HCT116 (cell line): ENCODE measurements at regions not wholly inside any gene's neighbourhood (a gene's known extent, or its start where the extent isn't known, plus 50 kb on each side); places are given as distances from the start of the nearest gene placed in this dataset.

Experiments used
- ATAC-seq: fragments of 200-7000 bp; cut with Tn5 transposase; 2 replicates; pipeline ENCODE4 v1.9.1; 2020; ENCODE audit warnings: mild to moderate bottlenecking, moderate library complexity
- BruUV-seq: library from RNA; stranded (reverse); fragments of 400-500 nt; replicated peaks from 2 replicates; lab custom pipeline; 2021; lab: Mats Ljungman, UMichigan
- CTCF ChIA-PET: fragments of 300-600 bp; sonication (Branson Sonifier 250); formaldehyde crosslinking; loops from one replicate; lab custom pipeline; 2021; ENCODE audit warnings: antibody characterized with exemption; lab: Charles Lee
- POLR2A ChIA-PET: fragments of 300-600, 350-600 bp; sonication (Branson Sonifier 250); formaldehyde crosslinking; loops from one replicate; lab custom pipeline; 2021; ENCODE audit warnings: antibody characterized with exemption; lab: Charles Lee
- RAD21 ChIA-PET, 2 experiments: fragments of 300-600 bp; sonication (Branson Sonifier 250); formaldehyde crosslinking; loops; one replicate each; lab custom pipeline; 2023; ENCODE audit warnings: low total read pairs in 2 of 2; ENCODE audit not compliant: uncharacterized antibody in 2 of 2, unreplicated experiment in 2 of 2, low non-redundant PET in 1 of 2; lab: Charles Lee
- DNase-seq: peaks from one replicate; pipeline ENCODE4 v3.0.0-alpha.2; 2010; ENCODE audit warnings: low read depth, low spot score
- H2AFZ ChIP-seq: fragments of 200-600 bp; shearing (Covaris generic), sonication (generic); 2 replicates; pipeline ENCODE4 v1.6.1; 2017; ENCODE audit warnings: low read depth, mixed run types, mixed read lengths, antibody characterized with exemption, low read length; ENCODE audit not compliant: poor library complexity, severe bottlenecking
- H3K27ac ChIP-seq: 2 replicates; pipeline ENCODE4 v1.5.1; 2012; ENCODE audit warnings: low read depth, low read length
- H3K27me3 ChIP-seq: fragments of 200-600 bp; sonication (generic); 2 replicates; pipeline ENCODE4 v1.6.1; 2016; ENCODE audit warnings: mixed run types, low read length, mixed read lengths; ENCODE audit not compliant: insufficient read depth
- H3K36me3 ChIP-seq, 2 experiments: fragments of 200-500 bp in 1 of 2; fragments of 200-600 bp in 1 of 2; sonication (Bioruptor generic) in 1 of 2; sonication (generic) in 1 of 2; 2 replicates each; pipeline versions ENCODE4 v1.5.1 to v1.6.1; 2014 to 2016; ENCODE audit warnings: low read length in 2 of 2, inconsistent platforms in 1 of 2, mixed read lengths in 1 of 2, mixed run types in 1 of 2; ENCODE audit not compliant: insufficient read depth in 2 of 2, control insufficient read depth in 1 of 2
- H3K4me1 ChIP-seq, 2 experiments: fragments of 200-600 bp in 1 of 2; sonication (generic) in 1 of 2; 2 replicates each; pipeline versions ENCODE4 v1.5.1 to v1.6.1; 2012 to 2017; ENCODE audit warnings: low read length in 2 of 2, inconsistent platforms in 1 of 2, mild to moderate bottlenecking in 1 of 2, mixed read lengths in 1 of 2, mixed run types in 1 of 2, moderate library complexity in 1 of 2; ENCODE audit not compliant: insufficient read depth in 2 of 2, control insufficient read depth in 1 of 2
- H3K4me2 ChIP-seq: fragments of 200-600 bp; sonication (generic); 2 replicates; pipeline ENCODE4 v1.6.1; 2017; ENCODE audit warnings: mixed run types, low read length, mixed read lengths
- H3K4me3 ChIP-seq, 2 experiments: fragments of 200-600 bp in 1 of 2; sonication (generic) in 1 of 2; replicated peaks in 1 of 2; 2 replicates each; pipeline ENCODE4 v1.5.1; 2011 to 2016; ENCODE audit warnings: low read length in 2 of 2, control low read depth in 1 of 2, low read depth in 1 of 2, mild to moderate bottlenecking in 1 of 2, mixed read lengths in 1 of 2, mixed run types in 1 of 2
- H3K79me2 ChIP-seq: fragments of 200-600 bp; sonication (generic); 2 replicates; pipeline ENCODE4 v1.6.1; 2017; ENCODE audit warnings: mild to moderate bottlenecking, mixed run types, low read length, moderate library complexity, mixed read lengths; ENCODE audit not compliant: insufficient read depth
- H3K9ac ChIP-seq: fragments of 200-600 bp; sonication (generic); 2 replicates; pipeline ENCODE4 v1.6.1; 2016; ENCODE audit warnings: low read length, mixed read lengths
- H3K9me2 ChIP-seq: fragments of 200-600 bp; sonication (generic), shearing (Covaris generic); 2 replicates; pipeline ENCODE4 v1.6.1; 2017; ENCODE audit warnings: mixed run types, mild to moderate bottlenecking, moderate library complexity; ENCODE audit not compliant: insufficient read depth
- H3K9me3 ChIP-seq, 2 experiments: fragments of 200-500 bp in 1 of 2; fragments of 200-600 bp in 1 of 2; sonication (Bioruptor generic) in 1 of 2; sonication (generic) in 1 of 2; 2 replicates each; pipeline ENCODE4 v1.6.1; 2014 to 2017; ENCODE audit warnings: low read length in 2 of 2, mixed read lengths in 2 of 2, inconsistent platforms in 1 of 2, low read depth in 1 of 2, mild to moderate bottlenecking in 1 of 2, mixed run types in 1 of 2, moderate library complexity in 1 of 2; ENCODE audit not compliant: control insufficient read depth in 1 of 2, insufficient read depth in 1 of 2
- H4K20me1 ChIP-seq: fragments of 200-600 bp; sonication (generic), shearing (Covaris generic); 2 replicates; pipeline ENCODE4 v1.6.1; 2017; ENCODE audit warnings: mixed run types, mild to moderate bottlenecking, moderate library complexity; ENCODE audit not compliant: insufficient read depth
- CEBPB ChIP-seq: IDR thresholded peaks from 2 replicates; pipeline ENCODE4 v1.6.1; 2012; ENCODE audit warnings: low read depth
- EGR1 ChIP-seq: IDR thresholded peaks from 2 replicates; pipeline ENCODE4 v1.6.1; 2012; ENCODE audit warnings: low read depth
- ELF1 ChIP-seq: IDR thresholded peaks from 2 replicates; pipeline ENCODE4 v1.6.1; 2012; ENCODE audit warnings: low read depth, borderline replicate concordance
- EZH2 ChIP-seq: fragments of 200-600 bp; sonication (generic); IDR thresholded peaks from 2 replicates; pipeline ENCODE4 v1.6.1; 2017; ENCODE audit warnings: antibody characterized with exemption, mixed run types
- EZH2phosphoT487 ChIP-seq: fragments of 200-600 bp; IDR thresholded peaks from 2 replicates; pipeline ENCODE4 v1.6.1; 2018; ENCODE audit warnings: antibody characterized with exemption, borderline replicate concordance
- FOSL1 ChIP-seq: IDR thresholded peaks from 2 replicates; pipeline ENCODE4 v1.6.1; 2012; ENCODE audit warnings: low read depth
- SRF ChIP-seq: IDR thresholded peaks from 2 replicates; pipeline ENCODE4 v1.6.1; 2012; ENCODE audit warnings: low read depth
- TCF7L2 ChIP-seq: IDR thresholded peaks from 2 replicates; pipeline ENCODE4 v1.7.0; 2011; ENCODE audit warnings: borderline replicate concordance, inconsistent platforms; ENCODE audit not compliant: insufficient read depth, insufficient read length; ENCODE audit errors: extremely low read depth
- ZFX ChIP-seq: fragments of 450-650 bp; IDR thresholded peaks from 2 replicates; pipeline ENCODE4 v1.6.1; 2017
- ZNF274 ChIP-seq: fragments of 200-500 bp; sonication (Bioruptor generic); IDR thresholded peaks from 2 replicates; pipeline ENCODE4 v1.6.1; 2014; ENCODE audit warnings: mild to moderate bottlenecking, low read depth, low read length, inconsistent platforms
- intact Hi-C: fragments of 100-400 bp; cut with micrococcal nuclease; formaldehyde crosslinking; loops from 2 replicates; pipeline ENCODE4 v1.10.0; 2022
- TF ChIP-seq, protein P1 (sequence below): IDR thresholded peaks from 2 replicates; pipeline ENCODE4 v1.6.1; 2012
- TF ChIP-seq, protein P2 (sequence below): IDR thresholded peaks from 2 replicates; pipeline ENCODE4 v1.6.1; 2012; ENCODE audit warnings: low read depth
- TF ChIP-seq, protein P3 (sequence below), 3 experiments: fragments of 200-600 bp in 1 of 3; sonication (generic) in 1 of 3; IDR thresholded peaks in 2 of 3; conservative IDR thresholded peaks in 1 of 3; 2 replicates each; pipeline ENCODE4 v1.5.1; 2012 to 2017; ENCODE audit warnings: low read depth in 2 of 3, low read length in 2 of 3, antibody characterized with exemption in 1 of 3, borderline replicate concordance in 1 of 3, control low read depth in 1 of 3, mild to moderate bottlenecking in 1 of 3, mixed read lengths in 1 of 3, mixed run types in 1 of 3, moderate library complexity in 1 of 3; ENCODE audit not compliant: insufficient read depth in 1 of 3
- TF ChIP-seq, protein P4 (sequence below): IDR thresholded peaks from 2 replicates; pipeline ENCODE4 v1.6.1; 2011; ENCODE audit warnings: mild to moderate bottlenecking, low read length, moderate library complexity; ENCODE audit not compliant: insufficient replicate concordance; ENCODE audit errors: extremely low read depth

DNA sequence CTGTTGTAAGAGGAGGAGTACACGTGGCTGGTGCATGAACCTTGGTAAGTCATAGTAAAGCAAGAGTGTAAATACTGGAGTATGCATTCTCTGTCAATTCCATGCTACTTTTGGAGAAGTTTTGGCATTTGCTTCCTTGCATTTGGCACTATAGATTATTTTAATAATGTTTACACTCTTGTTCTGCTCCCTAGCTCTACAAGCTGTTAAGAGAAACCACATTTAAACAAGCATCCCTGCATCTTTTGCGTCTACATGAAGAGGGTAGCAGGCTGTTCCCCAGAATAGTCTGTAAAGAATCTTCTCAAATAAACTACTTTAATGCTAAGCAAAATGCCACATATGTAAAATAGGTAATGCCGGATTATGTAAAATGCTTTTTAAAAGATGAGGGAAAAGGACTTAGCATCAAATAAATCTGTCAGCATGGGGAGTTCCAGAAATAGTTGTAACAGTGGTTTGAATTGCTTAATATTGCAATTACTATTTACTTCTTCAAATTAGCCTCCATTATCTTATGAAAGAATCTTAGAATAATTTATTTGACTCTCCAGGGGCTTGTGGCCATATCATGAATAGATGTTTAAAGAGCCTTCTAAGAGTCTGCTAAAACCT is 2127.3 kb upstream of the WWC1 start:
- ChIA-PET CTCF (no interaction called here), POLR2A (no interaction called here), RAD21 (no interaction called here)
- intact Hi-C loops, result no loop called here
- H3K27ac ChIP-seq, result no peak overlapping the region
- no TSS peak for BruUV-seq
- H3K4me2 ChIP-seq, result no peak overlapping the region
- no peak overlapping the region for H3K9ac ChIP-seq
- H4K20me1 ChIP-seq, result no peaks in the 10 kb centered on the region
- no peaks in the 10 kb centered on the region for H3K4me1 ChIP-seq
- DNase-seq, result no peak
- no peaks in the 10 kb centered on the region for H3K36me3 ChIP-seq
- no peak overlapping the region for H2AFZ ChIP-seq
- no peaks in the 10 kb centered on the region for H3K27me3 ChIP-seq
- H3K9me2 ChIP-seq, result no peaks in the 10 kb centered on the region
- no peak overlapping the region for H3K4me3 ChIP-seq
- TF ChIP-seq EZH2 (no peak), EZH2phosphoT487 (no peak), ZFX (no peak), ELF1 (no peak), TCF7L2 (no peak), ZNF274 (no peak), EGR1 (no peak), CEBPB (no peak), SRF (no peak), FOSL1 (no peak)
- TF ChIP-seq, protein P1, sequence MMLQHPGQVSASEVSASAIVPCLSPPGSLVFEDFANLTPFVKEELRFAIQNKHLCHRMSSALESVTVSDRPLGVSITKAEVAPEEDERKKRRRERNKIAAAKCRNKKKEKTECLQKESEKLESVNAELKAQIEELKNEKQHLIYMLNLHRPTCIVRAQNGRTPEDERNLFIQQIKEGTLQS, result no peak
- TF ChIP-seq, protein P2, sequence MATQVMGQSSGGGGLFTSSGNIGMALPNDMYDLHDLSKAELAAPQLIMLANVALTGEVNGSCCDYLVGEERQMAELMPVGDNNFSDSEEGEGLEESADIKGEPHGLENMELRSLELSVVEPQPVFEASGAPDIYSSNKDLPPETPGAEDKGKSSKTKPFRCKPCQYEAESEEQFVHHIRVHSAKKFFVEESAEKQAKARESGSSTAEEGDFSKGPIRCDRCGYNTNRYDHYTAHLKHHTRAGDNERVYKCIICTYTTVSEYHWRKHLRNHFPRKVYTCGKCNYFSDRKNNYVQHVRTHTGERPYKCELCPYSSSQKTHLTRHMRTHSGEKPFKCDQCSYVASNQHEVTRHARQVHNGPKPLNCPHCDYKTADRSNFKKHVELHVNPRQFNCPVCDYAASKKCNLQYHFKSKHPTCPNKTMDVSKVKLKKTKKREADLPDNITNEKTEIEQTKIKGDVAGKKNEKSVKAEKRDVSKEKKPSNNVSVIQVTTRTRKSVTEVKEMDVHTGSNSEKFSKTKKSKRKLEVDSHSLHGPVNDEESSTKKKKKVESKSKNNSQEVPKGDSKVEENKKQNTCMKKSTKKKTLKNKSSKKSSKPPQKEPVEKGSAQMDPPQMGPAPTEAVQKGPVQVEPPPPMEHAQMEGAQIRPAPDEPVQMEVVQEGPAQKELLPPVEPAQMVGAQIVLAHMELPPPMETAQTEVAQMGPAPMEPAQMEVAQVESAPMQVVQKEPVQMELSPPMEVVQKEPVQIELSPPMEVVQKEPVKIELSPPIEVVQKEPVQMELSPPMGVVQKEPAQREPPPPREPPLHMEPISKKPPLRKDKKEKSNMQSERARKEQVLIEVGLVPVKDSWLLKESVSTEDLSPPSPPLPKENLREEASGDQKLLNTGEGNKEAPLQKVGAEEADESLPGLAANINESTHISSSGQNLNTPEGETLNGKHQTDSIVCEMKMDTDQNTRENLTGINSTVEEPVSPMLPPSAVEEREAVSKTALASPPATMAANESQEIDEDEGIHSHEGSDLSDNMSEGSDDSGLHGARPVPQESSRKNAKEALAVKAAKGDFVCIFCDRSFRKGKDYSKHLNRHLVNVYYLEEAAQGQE, result no peak
- TF ChIP-seq, protein P3, sequence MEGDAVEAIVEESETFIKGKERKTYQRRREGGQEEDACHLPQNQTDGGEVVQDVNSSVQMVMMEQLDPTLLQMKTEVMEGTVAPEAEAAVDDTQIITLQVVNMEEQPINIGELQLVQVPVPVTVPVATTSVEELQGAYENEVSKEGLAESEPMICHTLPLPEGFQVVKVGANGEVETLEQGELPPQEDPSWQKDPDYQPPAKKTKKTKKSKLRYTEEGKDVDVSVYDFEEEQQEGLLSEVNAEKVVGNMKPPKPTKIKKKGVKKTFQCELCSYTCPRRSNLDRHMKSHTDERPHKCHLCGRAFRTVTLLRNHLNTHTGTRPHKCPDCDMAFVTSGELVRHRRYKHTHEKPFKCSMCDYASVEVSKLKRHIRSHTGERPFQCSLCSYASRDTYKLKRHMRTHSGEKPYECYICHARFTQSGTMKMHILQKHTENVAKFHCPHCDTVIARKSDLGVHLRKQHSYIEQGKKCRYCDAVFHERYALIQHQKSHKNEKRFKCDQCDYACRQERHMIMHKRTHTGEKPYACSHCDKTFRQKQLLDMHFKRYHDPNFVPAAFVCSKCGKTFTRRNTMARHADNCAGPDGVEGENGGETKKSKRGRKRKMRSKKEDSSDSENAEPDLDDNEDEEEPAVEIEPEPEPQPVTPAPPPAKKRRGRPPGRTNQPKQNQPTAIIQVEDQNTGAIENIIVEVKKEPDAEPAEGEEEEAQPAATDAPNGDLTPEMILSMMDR (IDR thresholded peaks at IDR 0.05 in 2 of 3, conservative IDR thresholded peaks at IDR 0.05 in 1 of 3; ENCODE audit: borderline replicate concordance in 1 of 3, insufficient read depth in 1 of 3, low read depth in 2 of 3, low read length in 2 of 3), result no peak
- TF ChIP-seq, protein P4, sequence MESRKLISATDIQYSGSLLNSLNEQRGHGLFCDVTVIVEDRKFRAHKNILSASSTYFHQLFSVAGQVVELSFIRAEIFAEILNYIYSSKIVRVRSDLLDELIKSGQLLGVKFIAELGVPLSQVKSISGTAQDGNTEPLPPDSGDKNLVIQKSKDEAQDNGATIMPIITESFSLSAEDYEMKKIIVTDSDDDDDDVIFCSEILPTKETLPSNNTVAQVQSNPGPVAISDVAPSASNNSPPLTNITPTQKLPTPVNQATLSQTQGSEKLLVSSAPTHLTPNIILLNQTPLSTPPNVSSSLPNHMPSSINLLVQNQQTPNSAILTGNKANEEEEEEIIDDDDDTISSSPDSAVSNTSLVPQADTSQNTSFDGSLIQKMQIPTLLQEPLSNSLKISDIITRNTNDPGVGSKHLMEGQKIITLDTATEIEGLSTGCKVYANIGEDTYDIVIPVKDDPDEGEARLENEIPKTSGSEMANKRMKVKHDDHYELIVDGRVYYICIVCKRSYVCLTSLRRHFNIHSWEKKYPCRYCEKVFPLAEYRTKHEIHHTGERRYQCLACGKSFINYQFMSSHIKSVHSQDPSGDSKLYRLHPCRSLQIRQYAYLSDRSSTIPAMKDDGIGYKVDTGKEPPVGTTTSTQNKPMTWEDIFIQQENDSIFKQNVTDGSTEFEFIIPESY, result no peak
- H3K79me2 ChIP-seq, result no peaks in the 10 kb centered on the region
- ATAC-seq, result no peak
- H3K9me3 ChIP-seq, result peaks cover 3 to 28% of the 10 kb centered on the region in 2 experiments; a peak in 2 of 4 replicates
